Fibroblast of villous mesenchyme (primary cell): ENCODE measurements at regions not wholly inside any gene's neighbourhood (a gene's known extent, or its start where the extent isn't known, plus 50 kb on each side); places are given as distances from the start of the nearest gene placed in this dataset.

ENCODE experiments used
- DNase-seq: peaks from one replicate; pipeline ENCODE4 v3.0.0-alpha.2; 2010; ENCODE audit warnings: low read depth
- H3K4me3 ChIP-seq: 2 replicates; pipeline ENCODE4 v1.5.1; 2011; ENCODE audit warnings: low read depth, mild to moderate bottlenecking, low read length
- CTCF ChIP-seq: IDR thresholded peaks from 2 replicates; pipeline ENCODE4 v1.5.1; 2012; ENCODE audit warnings: low read depth, mild to moderate bottlenecking, low read length; ENCODE audit not compliant: insufficient read depth

DNA sequence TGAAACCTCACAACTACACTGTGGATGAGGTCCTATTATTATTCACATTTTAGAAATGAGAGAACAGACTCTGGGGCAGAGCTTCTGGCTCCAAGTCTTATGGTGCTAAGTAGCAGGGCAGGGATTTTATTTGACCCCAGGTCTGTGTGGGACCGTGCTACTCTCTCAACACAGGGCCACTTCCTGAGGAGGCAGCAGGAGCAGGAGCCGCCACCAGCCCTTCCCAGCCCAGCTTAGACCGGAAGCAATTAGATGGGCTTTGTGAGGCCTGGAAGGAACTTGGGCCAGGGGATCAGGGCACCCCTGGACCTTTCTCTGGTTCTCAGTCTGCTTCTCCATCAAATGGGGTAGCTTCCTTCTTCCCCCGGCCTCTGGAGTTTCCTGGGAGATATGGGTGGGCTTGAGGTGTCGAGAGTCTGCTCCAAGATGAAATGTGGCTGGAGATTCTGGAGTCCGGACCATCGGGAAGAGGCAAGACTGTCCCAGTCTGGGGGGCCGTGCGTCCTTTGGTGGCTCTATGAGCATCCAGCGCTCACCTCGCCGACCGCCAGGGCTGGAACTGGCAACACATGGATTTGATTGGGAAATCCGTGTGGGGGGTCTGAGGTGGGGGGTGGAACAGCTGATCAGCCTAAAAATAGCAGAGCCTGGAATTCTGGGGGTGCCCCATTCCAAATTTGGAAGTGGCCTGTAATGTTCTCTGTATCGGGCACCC lies 136.8 kb downstream of the FOXD2 start:
- DNase-seq: no peak
- H3K4me3 ChIP-seq: no peak overlapping the region
- TF ChIP-seq CTCF: no peak

DNA sequence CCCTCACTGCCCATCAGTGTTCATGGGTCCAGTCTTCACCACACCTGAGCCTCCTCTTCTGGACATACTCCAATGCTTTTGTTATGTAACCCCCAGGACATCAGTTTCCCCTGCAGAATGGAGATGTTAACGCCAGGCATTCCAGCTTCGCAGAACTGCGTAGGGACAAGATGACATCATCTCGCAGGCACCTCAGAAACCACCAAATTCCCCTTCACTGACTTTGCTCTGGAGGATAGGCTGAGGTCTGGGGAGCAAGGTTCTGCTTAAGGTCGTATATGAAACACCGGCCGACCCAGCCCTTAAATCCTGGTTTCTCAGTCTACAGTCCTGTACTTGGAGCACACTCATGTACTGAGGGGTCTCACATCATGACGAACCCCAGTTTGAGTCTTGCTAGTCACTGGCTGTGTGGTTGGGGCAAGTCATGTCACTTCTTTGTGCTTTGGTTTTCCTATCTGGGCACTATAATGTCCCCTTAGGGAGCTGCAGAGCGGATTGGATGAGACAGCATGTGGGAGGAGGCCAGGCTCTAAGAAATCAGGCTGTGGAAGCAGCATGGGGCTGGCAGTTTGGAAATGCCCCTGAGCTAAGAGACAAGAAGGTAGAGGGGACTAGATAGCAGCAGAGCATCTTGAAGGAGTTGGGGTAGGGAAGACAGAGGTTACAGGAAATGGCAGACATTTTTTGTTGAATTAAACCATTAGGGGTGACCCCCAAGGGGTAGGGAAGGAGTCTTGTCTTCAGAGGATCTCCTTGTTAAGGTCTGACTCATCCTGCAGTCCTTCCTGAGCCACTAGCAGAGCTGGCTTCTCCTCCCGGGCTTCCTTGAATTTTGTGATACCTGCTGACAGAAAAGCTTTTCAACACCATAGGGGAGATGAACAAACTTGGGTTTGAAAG lies 138.3 kb downstream of the FOXD2 start:
- no peak overlapping the region for H3K4me3 ChIP-seq
- DNase-seq: no peak
- no peak for TF ChIP-seq CTCF

DNA sequence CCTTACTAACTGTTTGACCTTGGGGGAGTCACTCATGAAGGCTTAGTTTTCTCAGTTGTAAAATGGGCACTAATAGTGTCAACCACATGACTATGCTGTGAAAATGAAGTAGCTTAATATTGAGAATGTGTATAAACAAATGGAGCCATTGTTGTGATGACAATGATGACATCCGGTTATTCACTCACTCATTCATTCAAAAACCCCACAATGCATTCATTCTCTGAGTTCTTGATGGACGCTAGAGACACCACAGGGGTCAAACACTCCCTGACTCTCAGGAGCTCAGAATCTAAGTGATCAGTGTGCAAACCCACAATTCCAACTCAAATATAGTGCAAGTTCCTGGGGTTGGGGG lies 138.9 kb downstream of the FOXD2 start:
- TF ChIP-seq CTCF: no peak
- DNase-seq: no peak
- no peak overlapping the region for H3K4me3 ChIP-seq

- TF ChIP-seq CTCF: no peak
- no peak overlapping the region for H3K4me3 ChIP-seq
- DNase-seq: no peak
These were observed 139.6 kb downstream of the FOXD2 start for GRCh38 chr1:47577303-47578025.

DNA sequence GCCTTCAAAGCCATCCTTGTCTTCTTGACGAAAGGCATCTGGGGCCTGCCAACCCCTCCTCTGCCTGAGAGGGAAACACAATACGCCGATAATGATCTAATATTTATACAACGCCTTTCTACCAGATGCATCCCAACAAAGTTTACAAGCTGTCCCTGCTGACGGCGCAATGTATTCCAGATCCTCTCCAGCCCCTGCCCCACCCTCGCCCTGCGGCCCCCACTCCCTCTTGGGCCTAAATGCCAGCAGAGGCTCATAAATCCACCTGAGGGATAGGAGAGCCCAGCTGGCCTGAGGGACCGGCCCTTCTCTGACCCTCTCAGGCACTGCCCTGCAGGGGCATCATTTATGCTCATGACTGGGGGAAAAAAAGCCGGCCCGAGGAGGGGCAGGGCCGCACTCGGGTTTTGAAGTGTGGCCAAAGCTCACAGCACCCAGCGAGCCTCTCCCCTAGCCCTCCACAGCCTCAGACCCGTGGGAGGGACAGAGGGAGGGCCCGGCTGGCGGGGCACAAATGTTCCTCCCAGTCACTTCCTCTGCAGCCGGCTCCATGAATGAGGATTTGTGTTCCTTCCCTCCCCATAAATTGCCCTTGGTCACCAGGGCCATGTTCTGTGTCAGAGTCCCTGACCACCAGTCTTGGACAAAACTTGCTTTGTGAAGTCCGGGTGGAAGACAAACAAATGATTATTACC lies 140.3 kb downstream of the FOXD2 start:
- no peak overlapping the region for H3K4me3 ChIP-seq
- peak; percentile 15 for DNase-seq
- no peak for TF ChIP-seq CTCF

DNA sequence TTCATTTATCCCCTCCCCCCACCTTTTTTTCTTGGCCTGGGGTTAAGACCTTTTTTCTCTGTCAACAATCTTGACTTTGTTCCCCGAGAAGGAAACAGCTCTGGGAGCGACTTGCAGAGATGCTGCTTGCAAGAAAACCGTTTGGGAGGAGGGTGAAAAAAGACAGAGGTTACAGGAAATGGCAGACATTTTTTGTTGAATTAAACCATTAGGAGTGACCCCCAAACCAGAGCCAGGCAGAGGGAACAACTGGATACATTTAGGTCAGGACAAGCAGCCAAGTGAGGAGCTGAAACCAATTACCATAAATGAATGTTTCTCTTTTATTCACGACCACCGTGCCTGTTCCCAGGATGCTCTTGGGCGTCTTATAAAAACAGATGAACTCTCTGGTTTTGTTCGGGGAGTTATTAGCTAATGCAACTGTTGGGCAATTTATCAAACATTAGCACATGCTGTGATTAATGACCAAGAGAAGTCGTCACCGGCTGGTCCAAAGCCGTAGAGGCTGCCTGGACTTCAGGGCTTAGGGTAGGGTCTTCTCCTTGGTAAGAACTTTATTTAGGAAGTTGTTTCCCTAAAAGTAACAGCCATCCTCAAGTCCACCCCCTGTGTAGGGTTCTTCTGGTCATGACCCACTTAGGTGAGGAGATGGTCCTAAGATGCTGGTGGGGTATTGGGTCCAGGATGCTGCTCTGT lies 141.0 kb downstream of the FOXD2 start:
- H3K4me3 ChIP-seq: no peak overlapping the region
- DNase-seq: no peak
- TF ChIP-seq CTCF: no peak
